Neural progenitor cell (in vitro differentiated cells): ENCODE measurements at regions not wholly inside any gene's neighbourhood (a gene's known extent, or its start where the extent isn't known, plus 50 kb on each side); places are given as distances from the start of the nearest gene placed in this dataset.

Experiments used
- CTCF ChIP-seq: fragments of 200-600 bp; sonication (generic); IDR thresholded peaks from 2 replicates; pipeline ENCODE4 v1.5.1; 2017; ENCODE audit warnings: antibody characterized with exemption, mild to moderate bottlenecking
- EZH2 ChIP-seq: fragments of 200-600 bp; sonication (generic); IDR thresholded peaks from 2 replicates; pipeline ENCODE4 v1.6.1; 2017; ENCODE audit warnings: antibody characterized with exemption, mild to moderate bottlenecking, moderate library complexity

GRCh38 chr1:93807311-93807930, 71.6 kb downstream of the DNTTIP2 start:
- TF ChIP-seq CTCF (no peak), EZH2 (no peak)
